Spleen (tissue), 7 donors: ENCODE measurements at regions not wholly inside any gene's neighbourhood (a gene's known extent, or its start where the extent isn't known, plus 50 kb on each side); places are given as distances from the start of the nearest gene placed in this dataset.

Source experiments
- CTCF ChIP-seq, 11 experiments: fragments of 200-600 bp in 7 of 11; fragments of 450-650 bp in 4 of 11; sonication (generic) in 4 of 11; IDR thresholded peaks in 8 of 11; conservative IDR thresholded peaks in 3 of 11; 1 replicate in 7 of 11; 2 replicates in 4 of 11; pipeline versions ENCODE4 v1.4.0 to v1.8.0; 2016 to 2021; ENCODE audit warnings: antibody characterized with exemption in 11 of 11, inconsistent platforms in 4 of 11, mild to moderate bottlenecking in 1 of 11
- POLR2A ChIP-seq, 3 donors: fragments of 450-650 bp; IDR thresholded peaks; one replicate each; pipeline ENCODE4 v1.5.1; 2017; ENCODE audit warnings: antibody characterized with exemption in 3 of 3, mild to moderate bottlenecking in 1 of 3
- donor health status: DM: no; HTN: no; CAD: no; lungs with moderate emphysema.
- donor health status: DM: no; HTN: no; CAD: no.
- donor health status: DM: no; HTN: no; CAD: no.

GRCh38 chr11:120052196-120052775 is 85.6 kb downstream of the TRIM29 start:
- TF ChIP-seq CTCF (IDR thresholded peaks at IDR 0.05 in 8 of 11, conservative IDR thresholded peaks at IDR 0.05 in 3 of 11) = no peak
- no peak for TF ChIP-seq POLR2A (IDR thresholded peaks at IDR 0.05)
